GM18909 (cell line): ENCODE measurements at regions not wholly inside any gene's neighbourhood (a gene's known extent, or its start where the extent isn't known, plus 50 kb on each side); places are given as distances from the start of the nearest gene placed in this dataset.

Experiments
- ATAC-seq: cut with Tn5 transposase; IDR thresholded peaks from one replicate; pipeline ENCODE4 v1.9.1; 2021; ENCODE audit warnings: mild to moderate bottlenecking; ENCODE audit not compliant: unreplicated experiment, poor library complexity

GRCh38 chr18:1875219-1875618 is 696.1 kb downstream of the METTL4 start:
- no peak for ATAC-seq

- ATAC-seq = no peak
Observed at GRCh38 chr18:1884623-1885022, 686.7 kb downstream of the METTL4 start.

- no peak for ATAC-seq
Observed at GRCh38 chr18:1891641-1892040, 679.7 kb downstream of the METTL4 start.

- ATAC-seq = no peak
Observed at GRCh38 chr18:1892191-1892590, 679.1 kb downstream of the METTL4 start.

GRCh38 chr18:1895456-1896185 is 675.7 kb downstream of the METTL4 start:
- ATAC-seq = no peak

- no peak for ATAC-seq
Observed at GRCh38 chr18:1906421-1906820, 664.9 kb downstream of the METTL4 start.

- no peak for ATAC-seq
Observed at GRCh38 chr18:1907470-1908206, 663.7 kb downstream of the METTL4 start.

- peak; percentile 46 for ATAC-seq
Observed at GRCh38 chr18:1914489-1914888, 656.8 kb downstream of the METTL4 start.

GRCh38 chr18:1916869-1917523 is 654.3 kb downstream of the METTL4 start:
- no peak for ATAC-seq

- no peak for ATAC-seq
Observed at GRCh38 chr18:1917569-1917968, 653.7 kb downstream of the METTL4 start.

GRCh38 chr18:1922066-1922465 is 649.2 kb downstream of the METTL4 start:
- ATAC-seq = no peak

- no peak for ATAC-seq
Observed at GRCh38 chr18:1928711-1929110, 642.6 kb downstream of the METTL4 start.

GRCh38 chr18:1929720-1930119 is 641.6 kb downstream of the METTL4 start:
- no peak for ATAC-seq

- ATAC-seq = no peak
Observed at GRCh38 chr18:1930291-1931270, 640.7 kb downstream of the METTL4 start.

- ATAC-seq = no peak
Observed at GRCh38 chr18:1952486-1952885, 618.8 kb downstream of the METTL4 start.

- ATAC-seq = no peak
Observed at GRCh38 chr18:1954583-1955312, 616.6 kb downstream of the METTL4 start.

GRCh38 chr18:1958798-1959197 is 612.5 kb downstream of the METTL4 start:
- ATAC-seq = no peak

- no peak for ATAC-seq
Observed at GRCh38 chr18:1965016-1965415, 606.3 kb downstream of the METTL4 start.

GRCh38 chr18:1965541-1965940 is 605.8 kb downstream of the METTL4 start:
- ATAC-seq = no peak
